ENCODE measurements at regions not wholly inside any gene's neighbourhood (a gene's known extent, or its start where the extent isn't known, plus 50 kb on each side); places are given as distances from the start of the nearest gene placed in this dataset.
"Not testable (repeated sequence)": the region's sequence is repeated elsewhere in the genome, so short reads cannot be mapped to it uniquely, and the experiment has no call there.

DNA sequence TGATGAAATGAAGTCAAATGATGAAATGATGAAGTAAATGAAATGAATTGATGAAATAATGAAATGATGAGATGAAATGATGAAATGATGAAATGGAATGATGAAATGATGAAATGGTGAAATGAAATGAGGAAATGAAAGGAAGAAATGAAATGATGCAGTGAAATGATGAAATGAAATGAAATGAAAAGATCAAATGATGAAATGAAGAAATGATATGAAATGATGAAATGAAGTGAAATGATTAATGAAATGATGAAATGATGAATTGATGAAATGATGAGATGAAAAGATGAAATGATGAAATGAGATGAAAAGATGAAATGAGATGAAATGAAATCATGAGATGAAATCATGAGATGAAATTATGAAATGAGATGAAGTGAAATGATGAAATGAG, 139.2 kb upstream of the ERV3-1 start:
- DNase-seq (ENCODE audit: low read depth in 2 of 2): not testable (repeated sequence)

DNA sequence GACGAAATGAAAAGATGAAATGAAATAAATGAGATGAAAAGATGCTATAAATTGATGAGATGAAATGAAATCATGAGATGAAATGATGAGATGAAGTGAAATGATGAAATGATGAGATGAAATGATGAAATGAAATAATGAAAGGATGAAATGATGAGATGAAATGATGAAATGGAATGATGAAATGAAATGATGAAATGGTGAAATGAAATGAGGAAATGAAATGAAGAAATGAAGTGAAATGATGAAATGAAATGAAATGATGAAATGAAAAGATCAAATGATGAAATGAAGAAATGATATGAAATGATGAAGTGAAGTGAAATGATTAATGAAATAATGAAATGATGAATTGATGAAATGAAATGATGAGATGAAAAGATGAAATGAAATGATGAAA, 138.5 kb upstream of the ERV3-1 start:
- not testable (repeated sequence) for DNase-seq (ENCODE audit: low read depth in 2 of 2)

GRCh38 chr7:65144557-65144956, 138.1 kb upstream of the ERV3-1 start:
- DNase-seq (ENCODE audit: low read depth in 2 of 2): not testable (repeated sequence)

DNA sequence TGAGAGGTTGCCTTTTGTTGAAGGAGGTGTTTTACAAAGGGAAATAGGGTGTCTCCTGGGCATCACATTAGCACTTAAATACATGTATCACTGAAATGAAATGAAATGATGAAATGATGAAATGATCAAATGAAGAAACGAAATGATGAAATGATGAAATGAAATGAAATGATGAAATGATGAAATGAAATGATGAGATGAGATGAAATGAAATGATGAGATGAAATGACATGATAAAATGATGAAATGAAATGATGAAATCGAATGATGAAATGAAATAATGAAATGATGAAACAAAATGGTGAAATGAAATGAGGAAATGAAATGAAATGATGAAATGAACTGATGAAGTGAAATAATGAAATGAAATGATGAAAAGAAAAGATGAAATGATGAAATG, 137.6 kb upstream of the ERV3-1 start:
- DNase-seq (ENCODE audit: low read depth in 2 of 2): not testable (repeated sequence)

- DNase-seq (ENCODE audit: low read depth in 2 of 2): not testable (repeated sequence)
These were observed 135.4 kb upstream of the ERV3-1 start for GRCh38 chr7:65141894-65142293.

GRCh38 chr7:65141405-65141778, 134.9 kb upstream of the ERV3-1 start:
- DNase-seq (ENCODE audit: low read depth in 2 of 2): not testable (repeated sequence)

DNA sequence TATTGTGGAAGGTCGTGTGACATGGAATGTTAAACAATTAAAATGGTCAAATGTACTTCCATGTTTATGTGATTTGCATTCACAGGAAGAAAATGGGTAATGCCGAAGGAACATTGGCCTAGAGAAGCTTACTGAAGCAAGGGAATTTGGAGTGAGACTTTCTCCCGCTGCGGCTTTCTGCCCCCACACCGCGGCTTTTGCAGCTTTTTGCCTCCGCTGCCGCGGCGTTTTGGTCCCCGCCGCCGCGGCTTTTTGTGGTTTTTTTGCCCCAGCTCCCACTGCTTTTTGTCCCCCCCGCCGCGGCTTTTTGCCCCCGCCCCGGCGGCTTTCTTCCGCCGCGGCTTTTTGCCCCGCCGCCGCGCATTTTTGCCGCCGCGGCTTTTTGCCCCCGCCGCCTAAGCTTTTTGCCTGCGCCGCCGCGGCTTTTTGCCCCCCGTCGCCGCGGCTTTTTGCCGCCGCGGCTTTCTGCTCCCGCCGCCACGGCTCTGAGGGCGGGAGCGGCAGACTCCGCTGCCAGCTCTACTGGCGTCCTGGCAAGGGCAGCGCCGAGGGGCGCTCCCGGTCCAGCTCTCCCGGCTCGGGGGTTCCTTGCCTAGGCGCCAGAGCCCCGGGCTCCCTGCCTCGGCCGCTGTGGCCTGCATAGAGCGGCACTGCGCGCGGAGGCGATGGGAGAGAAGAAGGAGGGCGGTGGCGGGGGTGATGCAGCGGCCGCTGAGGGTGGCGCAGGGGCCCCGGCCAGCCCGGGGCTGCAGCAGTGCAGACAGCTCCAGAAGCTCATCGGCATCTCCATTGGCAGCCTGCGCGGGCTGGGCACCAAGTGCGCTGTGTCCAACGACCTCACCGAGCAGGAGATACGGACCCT, 134.3 kb upstream of the ERV3-1 start:
- not testable (repeated sequence) for DNase-seq (ENCODE audit: low read depth in 2 of 2)

- DNase-seq (ENCODE audit: low read depth in 2 of 2): not testable (repeated sequence)
These were observed 130.4 kb upstream of the ERV3-1 start for GRCh38 chr7:65136850-65137249.

DNA sequence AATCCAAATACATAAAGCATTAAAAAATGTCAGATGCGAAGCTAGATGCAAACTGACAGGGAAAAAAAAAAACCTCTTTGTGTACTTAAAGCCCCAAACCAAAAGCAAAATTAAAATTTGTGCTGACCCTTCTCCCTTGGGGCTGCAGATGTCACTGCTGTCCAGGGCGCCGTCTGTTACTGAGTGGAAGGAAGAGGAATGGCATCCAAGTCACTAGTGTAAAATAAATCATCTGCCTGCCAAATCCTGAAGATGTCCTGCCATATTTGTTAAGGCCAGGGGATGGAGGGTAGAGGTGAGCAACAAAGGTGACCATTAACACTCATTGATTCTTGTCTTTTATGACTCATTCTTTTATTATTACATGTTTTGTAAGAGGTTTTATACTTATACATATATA, 126.6 kb upstream of the ERV3-1 start:
- DNase-seq (ENCODE audit: low read depth in 2 of 2): not testable (repeated sequence)

DNA sequence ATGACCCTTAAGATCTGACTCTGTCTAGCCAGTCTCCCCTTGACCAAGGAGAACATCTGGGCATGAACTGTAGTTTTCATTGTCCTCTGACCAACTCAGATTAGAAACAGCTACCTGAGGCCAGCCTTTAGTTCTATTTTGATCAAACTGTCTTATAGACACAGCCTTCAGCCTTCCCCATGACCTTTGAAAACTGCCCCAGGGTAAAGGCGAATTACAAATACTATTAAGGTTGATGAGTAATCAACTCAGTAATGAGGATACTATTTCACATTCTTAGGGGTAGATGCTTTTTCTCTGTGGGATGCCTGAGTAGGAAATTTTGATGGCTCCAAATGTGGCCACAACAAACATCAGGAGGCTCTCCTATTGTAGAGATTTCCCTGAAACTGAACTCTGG, 125.8 kb upstream of the ERV3-1 start:
- not testable (repeated sequence) for DNase-seq (ENCODE audit: low read depth in 2 of 2)

DNA sequence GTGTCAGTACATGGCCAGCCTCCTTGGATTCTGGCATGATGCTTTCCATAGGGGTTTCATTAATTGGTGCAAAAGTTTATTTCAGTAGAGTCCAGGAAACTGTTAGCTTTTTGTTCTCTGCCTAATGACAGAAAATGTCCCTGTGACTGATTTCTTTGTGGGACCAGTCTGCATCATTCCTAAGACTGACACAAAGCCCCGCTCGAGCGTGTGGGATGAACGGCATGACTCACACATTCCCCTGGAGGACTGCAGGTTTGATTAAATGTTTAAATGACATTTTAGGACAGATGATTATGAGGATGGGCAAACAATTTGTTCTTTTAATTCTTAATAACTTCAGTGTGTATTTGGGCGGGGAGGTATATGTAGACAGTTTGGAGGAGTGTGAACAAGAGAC, 120.9 kb upstream of the ERV3-1 start:
- DNase-seq (ENCODE audit: low read depth in 2 of 2): not testable (repeated sequence)

GRCh38 chr7:65124600-65124999, 118.1 kb upstream of the ERV3-1 start:
- DNase-seq (ENCODE audit: low read depth in 2 of 2): not testable (repeated sequence)

- not testable (repeated sequence) for DNase-seq (ENCODE audit: low read depth in 2 of 2)
These were observed 99.2 kb upstream of the ERV3-1 start for GRCh38 chr7:65105650-65106203.

DNA sequence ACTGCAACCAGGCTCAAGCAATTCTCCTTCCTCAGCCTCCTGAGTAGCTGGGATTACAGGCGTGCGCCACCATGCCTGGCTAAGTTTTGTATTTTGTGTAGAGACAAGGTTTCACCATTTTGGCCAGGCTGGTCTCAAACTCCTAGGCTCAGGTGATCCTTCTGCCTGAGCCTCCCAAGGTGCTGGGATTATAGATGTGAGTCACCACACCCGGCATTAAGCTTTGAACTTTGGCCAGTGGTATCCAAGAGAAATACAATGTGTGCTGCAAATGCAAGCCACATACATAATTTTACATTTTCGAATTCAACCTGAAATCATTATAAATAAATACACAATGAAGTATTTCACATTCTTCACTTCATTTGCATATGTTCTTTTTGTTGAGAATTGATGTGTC, 94.0 kb upstream of the ERV3-1 start:
- not testable (repeated sequence) for DNase-seq (ENCODE audit: low read depth in 2 of 2)

GRCh38 chr7:65081669-65082055, 75.2 kb upstream of the ERV3-1 start:
- not testable (repeated sequence) for DNase-seq (ENCODE audit: low read depth in 2 of 2)

DNA sequence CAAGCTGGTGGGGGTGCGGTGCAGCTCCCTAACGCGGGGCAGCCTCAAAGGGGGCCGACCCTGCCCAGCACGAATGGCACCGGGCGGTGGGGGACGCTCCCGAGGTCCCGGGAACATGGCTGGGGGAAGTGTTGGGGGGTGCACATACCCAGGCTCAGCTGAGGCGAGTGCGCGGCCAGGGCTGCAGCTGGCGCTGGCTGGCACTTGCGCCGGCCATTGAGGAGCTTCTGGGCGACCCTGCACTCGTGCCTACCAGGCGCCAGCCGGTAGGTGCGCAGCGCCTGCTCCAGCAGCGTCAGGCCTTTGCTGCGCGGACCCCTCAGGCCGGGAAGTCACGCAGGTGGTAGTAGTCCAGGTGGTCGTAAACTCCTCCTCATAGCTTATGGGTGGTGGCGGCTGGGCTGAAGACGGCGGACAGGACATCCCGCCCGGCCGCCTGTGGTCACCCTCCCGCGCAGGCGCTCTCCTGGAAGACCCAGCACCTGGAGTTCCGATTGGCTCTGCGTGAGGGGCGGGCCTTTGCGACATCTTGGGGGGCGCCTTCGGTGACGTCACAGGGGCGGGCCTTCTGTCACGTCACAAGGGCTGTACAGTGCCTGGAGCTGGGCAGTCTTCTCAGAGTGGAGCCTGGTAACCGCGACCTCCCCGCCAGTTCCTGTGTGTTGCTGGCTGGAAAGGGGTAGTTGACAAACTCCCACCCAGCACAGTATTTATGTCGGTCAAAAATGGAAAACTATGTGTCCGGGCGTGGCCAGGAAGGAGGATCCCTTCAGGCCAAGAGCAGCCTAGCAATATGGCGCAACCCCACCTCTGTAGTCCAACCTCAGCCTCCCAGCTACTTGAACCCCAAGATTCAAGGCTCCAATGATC, 74.5 kb upstream of the ERV3-1 start:
- DNase-seq (ENCODE audit: low read depth in 2 of 2): peak; percentile 79 to 90

GRCh38 chr7:65074959-65075358, 68.5 kb upstream of the ERV3-1 start:
- DNase-seq (ENCODE audit: low read depth in 2 of 2): not testable (repeated sequence)

- not testable (repeated sequence) for DNase-seq (ENCODE audit: low read depth in 2 of 2)
These were observed 66.7 kb upstream of the ERV3-1 start for GRCh38 chr7:65073160-65073559.

DNA sequence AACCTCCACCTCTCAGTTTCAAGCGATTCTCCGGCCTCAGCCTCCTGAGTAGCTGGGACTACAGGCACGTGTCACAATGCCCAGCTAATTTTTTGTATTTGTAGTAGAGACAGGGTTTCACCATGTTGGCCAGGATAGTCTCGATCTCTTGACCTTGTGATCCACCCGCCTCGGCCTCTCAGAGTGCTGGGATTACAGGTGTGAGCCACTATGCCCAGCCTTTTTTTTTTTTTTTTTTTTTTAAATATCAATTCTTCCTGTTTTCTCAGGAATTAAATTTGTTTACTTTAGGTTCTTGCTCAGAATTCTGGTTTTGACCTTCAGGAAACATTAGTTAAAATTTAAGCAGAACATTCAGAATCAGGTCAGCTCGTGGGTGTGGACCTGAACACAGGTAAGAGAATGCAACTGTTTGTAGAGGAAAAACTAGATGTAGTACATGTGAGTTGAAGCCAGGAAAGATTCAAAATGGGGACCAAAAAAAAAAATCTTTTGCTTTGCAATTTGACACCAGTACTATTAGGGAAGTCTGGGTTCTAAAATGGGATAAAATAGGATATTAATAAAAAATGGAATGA, 65.5 kb upstream of the ERV3-1 start:
- not testable (repeated sequence) for DNase-seq (ENCODE audit: low read depth in 2 of 2)

DNA sequence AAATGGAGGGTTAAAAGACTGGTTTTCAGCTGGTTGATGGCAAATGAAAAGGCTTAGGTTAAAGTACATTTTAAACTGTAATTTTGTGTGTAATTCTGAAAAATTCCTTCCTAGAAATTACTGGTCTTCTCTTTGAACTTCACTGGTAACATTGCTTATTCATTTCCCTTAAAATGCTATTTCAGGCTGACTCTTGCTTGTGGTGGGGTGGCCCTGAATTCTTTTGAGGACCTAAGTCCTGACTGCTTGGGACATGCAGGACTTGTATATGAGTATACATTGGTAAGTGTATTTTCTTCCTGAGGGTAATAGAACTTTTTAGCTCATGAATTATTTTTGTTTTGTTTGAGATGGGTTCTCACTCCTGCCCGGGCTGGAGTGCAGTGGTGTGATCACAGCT, 63.0 kb upstream of the ERV3-1 start:
- DNase-seq (ENCODE audit: low read depth in 2 of 2): not testable (repeated sequence)

- not testable (repeated sequence) for DNase-seq (ENCODE audit: low read depth in 2 of 2)
These were observed 56.1 kb upstream of the ERV3-1 start for GRCh38 chr7:65062566-65062965.

GRCh38 chr7:65059247-65059646, 52.8 kb upstream of the ERV3-1 start:
- not testable (repeated sequence) for DNase-seq (ENCODE audit: low read depth in 2 of 2)

Data from stimulated activated CD4-positive, alpha-beta T cell treated with anti-CD3 and anti-CD28 coated beads, Interleukin-4, amount 100 ng/mL, for 48 hours (primary cell).